ENCODE measurements at regions not wholly inside any gene's neighbourhood (a gene's known extent, or its start where the extent isn't known, plus 50 kb on each side); places are given as distances from the start of the nearest gene placed in this dataset.
"Not testable (repeated sequence)": the region's sequence is repeated elsewhere in the genome, so short reads cannot be mapped to it uniquely, and the experiment has no call there.

DNA sequence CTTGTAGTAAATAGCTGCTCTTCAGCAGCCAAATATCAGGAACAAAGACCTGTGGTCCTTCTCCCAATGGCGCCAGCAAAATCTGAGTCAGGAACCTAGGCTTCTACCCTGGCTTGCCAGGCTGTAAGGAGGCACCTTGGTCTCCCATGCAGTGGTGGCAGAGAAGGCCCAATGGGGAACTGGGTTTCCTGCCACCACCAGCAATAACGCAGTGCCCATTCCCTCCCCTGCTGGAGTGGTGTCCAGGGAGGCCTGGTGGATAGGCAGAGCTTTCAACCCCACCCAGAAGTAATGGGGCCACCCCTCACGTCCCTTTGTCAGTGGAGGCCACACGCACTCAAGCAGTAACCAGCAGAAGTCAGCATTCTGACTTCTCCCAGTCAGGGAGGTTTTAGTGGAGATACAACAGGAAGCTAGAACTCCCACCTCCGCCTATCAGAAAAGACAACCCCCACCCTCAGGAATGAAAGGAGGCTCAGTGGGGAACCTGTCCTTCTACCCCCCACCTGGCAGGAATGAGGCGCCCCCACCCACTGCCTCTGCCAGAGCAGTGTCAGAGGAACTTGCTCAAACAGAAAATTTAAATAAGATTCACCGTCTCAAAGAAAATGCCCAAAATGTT, 132.4 kb downstream of the COPS8 start:
- peak; percentile 22 for DNase-seq (ENCODE audit: low spot score)

DNA sequence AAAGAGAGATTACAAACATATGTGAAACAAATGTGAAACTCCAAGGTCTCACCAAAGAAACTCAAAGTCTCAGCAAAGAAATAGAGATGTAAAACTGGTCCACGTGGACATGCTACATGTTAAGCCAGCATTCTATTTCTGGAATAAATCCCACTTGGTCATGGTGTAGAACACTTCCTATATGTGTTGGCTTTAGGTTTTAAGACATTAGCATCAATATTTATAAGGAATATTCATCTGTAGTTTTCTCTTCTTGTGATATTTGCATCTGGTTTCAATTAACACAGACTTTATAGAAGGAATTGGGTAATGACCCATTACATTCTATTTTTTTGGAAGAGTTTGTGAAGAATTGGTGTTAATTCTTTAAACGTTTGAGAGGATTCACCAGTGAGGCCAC, 133.1 kb downstream of the COPS8 start:
- DNase-seq (ENCODE audit: low spot score), result no peak

DNA sequence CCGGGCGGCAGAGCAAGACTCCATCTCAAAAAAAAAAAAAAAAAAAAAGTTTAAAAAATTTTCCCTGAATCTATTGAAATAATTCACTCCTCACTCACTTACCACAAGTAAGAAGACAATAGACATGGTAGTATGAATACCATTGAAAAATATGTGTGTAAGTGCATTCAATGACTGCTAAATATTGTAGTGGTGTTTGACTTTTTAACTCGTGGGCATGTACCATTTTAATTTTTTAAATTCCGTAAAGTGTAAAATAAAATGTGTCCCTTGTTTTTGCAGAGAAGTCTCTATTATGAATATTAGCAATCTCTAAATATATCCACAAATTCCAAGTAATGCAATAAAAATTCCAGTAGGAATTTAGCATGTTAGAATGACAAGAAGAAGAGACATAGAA, 134.1 kb downstream of the COPS8 start:
- DNase-seq (ENCODE audit: low spot score), result no peak

DNA sequence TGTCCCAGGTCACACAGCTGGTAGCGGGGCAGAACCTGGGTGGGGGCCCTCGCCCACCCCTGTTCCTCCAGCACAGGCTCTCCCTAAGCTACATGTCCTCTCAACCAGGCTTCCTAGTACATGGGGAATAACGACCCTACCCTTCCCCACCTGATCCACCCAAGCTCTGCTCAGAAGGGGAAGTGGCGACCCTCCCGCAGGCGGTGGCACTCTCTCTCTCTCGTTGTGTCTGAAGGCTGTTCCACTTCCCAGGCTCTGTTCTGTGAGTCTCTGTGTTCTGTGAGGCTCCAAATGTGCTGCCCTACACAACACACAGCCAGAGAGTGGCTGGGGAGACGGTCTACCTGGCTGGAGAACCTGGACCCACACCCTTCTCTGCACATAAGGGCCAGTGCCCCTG, 135.8 kb downstream of the COPS8 start:
- no peak for DNase-seq (ENCODE audit: low spot score)

DNA sequence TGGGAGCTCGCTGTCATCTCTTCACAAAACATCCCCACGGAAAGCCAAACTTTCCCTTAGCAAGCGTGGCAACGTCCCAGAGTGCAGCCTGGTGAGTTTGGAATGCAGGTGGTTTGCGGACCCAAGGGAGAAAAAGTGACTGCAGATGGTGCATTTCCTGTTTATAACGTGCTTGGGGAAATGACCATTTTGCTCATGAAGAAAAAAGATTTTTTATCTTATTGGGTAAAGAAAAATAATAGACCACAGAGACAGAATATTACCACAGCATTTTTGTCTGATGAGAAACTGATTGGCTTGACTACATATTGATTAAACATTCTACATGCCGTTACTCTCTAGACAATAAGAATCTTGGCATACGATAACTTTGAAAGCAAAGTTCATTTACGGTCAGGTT, 136.5 kb downstream of the COPS8 start:
- DNase-seq (ENCODE audit: low spot score), result peak; percentile 76

DNA sequence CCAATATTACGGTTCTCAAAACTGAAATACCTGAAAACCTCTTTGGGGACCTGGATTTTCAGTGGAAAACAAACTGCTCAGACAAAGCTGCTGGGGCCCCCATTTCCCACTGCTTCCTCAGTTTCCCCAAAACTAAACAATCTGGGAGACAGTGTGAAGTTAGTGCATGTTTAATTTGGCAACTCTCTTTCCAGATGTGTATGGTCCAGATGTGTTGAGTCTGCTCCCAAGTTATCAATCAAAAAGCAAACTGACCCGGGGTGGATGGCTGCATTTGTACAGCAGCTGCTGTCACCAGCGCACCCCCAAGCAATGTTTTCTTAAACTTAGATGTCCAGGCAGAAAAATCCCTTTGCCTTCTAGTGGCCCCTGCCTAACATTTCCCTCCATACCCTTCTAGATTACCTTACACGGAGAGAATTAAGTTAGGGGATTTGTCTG, 136.9 kb downstream of the COPS8 start:
- no peak for DNase-seq (ENCODE audit: low spot score)

DNA sequence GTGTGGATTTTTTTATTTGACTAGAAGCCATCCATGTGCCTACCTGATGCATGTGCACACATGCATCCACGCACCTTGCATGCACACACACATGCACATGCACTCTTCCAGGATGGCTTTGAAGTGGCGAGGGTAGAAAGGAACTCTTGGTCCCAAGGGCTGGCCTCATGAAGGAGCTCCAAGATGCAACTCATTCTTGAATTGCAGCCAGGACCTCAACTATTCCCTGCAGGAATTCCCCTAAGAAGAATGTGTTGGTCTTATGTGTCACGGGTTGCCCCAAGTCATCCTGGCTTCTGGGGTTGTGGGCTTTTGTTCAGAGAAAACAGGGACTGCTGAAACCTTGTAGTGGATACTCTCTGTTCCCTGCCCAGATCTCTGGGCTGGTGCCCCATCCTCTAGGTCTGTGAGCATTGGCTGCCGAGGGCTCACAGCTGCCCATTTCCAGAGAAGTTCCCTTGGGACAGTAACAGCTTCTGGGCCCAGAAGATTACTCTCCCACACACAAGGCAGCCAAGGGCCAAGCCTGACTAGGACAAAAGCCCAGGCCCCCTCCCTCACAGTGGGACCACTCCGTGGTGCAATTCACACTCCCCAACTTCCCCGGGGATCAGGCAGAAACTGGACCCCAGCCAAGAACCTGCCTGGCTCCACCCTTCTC, 137.6 kb downstream of the COPS8 start:
- DNase-seq (ENCODE audit: low spot score), result peak; percentile 94

DNA sequence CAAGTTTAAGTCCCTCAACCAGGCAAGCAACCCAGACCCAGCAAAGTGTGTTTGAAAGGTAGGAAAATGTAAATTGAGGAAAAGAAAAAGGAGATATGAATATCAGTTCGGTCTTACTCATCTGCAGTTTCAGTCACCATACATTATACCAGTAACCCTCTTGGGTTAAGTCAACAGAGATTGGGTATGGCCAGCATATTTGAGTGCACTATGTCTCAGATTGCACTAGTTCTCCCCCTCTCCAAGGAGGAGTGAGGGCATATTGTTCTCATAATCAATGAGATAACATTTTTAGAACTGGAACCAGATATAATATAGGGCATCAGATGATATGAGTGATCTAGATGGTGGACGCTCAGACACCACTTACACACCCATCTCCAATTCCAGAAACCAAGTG, 141.5 kb downstream of the COPS8 start:
- no peak for DNase-seq (ENCODE audit: low spot score)

DNA sequence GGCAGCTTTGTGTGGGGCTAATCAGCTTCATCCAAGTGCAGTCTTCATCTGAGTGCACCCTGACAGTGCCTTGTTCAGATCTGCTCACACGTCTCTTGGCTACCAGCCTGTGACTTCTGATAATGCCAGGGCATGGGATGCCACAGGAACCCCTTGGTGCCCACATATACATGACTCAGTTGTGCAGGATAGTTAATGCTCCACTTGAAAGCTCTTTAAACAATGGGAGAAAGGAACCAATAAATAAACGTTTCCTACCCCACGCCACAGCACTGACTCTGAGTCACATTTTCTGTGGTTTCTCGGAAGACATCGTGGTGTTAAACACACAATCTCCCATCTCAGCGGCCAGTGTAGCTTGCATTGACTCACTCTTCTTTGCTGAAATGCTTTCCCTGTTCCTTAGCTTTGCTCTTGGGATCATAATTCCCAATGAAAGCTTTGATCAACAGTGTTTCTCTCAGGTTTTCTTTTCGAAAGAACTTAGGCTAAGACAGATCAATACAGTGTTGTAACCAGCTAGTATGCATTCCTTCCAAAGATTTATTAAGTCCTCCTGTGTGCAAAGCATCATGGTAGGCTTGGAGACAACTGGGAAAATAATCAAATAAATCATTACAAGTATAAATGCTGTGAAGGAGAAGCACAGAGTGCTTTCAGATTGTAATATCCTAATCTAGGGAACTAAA, 142.0 kb downstream of the COPS8 start:
- DNase-seq (ENCODE audit: low spot score), result peak; percentile 98

DNA sequence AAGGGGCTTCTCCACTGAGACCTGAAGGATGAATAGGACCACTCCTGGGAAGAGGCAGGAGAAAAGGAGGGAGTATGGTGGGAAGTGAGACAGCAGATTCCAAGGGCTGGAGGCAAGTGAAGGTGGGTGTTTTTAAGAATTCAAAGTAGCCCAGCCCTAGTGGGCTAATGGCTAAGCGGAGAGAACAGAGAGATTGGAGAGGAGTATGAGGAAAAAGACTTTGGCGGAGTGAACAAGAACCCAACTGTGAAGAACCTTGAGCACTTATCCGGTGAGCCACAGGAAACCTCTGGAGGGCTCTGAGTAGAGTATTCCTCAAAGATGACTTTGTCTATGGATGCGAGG, 142.6 kb downstream of the COPS8 start:
- no peak for DNase-seq (ENCODE audit: low spot score)

DNA sequence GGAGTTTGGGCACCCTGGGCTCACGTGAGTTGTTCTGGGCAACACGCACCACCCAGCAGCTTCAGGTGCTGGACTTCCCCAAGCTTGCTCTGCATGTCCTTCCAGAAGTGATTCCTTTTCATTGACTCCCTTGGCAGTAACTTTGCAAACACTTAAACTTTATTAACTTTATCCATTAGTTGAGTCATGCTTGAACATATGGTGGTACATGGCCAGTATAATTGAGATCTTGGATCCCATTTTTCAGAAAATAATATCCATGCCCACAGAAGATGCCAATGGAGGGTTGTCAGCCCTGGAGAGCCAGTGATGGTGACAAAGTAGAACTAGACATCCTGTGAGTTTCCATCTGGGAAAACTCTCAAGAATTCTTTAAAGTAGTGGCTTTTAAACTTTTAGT, 144.2 kb downstream of the COPS8 start:
- no peak for DNase-seq (ENCODE audit: low spot score)

DNA sequence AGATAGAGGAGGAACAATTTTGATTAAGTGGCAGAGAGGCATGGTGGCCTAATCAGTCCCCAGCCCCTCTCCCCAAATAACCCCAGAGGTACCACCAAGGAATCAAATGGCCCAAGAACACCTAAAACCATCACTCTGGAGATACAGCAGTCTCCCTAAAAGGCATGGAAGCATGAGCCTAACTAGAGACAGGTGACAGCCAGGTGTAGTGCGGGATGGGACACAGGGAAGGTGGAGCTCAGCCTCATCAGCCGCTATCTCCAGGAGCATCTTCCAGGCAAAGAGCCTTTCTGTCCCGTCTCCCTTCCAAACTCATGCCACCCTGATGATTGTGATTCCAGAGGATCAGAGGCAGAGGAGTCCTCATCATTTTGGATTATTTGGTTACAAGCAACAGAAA, 144.7 kb downstream of the COPS8 start:
- DNase-seq (ENCODE audit: low spot score), result no peak

DNA sequence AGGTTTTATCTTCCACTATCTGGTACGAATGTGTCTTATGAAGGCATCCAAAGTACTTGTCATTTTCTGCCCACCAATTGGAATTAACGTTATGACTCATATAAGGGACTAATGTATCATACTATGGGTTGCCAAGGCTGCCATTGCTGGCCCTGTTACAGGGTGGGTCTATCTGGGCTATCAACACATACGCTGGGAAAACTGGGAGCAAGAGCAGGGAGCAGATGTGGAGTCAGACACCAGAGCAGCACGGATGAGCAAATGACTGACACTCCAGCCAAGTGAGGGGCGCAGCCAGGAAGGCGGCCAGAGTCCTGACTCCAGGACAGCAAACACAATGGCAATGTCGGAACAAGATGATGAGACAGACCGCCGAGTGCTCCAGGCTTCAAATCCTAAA, 145.9 kb downstream of the COPS8 start:
- no peak for DNase-seq (ENCODE audit: low spot score)

DNA sequence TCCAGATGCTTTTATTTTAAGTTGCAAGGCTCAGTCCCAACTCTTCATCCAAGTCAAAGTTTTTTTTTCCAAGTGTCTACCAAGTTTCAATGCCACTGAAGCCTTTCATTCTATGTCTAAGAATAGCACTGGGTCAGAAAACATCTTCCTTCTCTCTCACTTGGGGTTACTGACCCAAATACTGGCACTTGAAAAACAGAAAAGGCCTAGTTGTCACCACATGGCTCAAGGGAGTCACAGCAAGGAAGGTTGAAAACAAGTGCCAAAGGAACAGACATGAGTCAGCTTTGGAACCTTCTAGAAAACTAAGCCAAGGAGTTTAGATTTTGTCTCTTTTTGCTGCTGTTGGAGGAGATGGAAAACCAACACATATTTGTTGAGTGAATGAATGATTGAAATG, 146.5 kb downstream of the COPS8 start:
- no peak for DNase-seq (ENCODE audit: low spot score)

DNA sequence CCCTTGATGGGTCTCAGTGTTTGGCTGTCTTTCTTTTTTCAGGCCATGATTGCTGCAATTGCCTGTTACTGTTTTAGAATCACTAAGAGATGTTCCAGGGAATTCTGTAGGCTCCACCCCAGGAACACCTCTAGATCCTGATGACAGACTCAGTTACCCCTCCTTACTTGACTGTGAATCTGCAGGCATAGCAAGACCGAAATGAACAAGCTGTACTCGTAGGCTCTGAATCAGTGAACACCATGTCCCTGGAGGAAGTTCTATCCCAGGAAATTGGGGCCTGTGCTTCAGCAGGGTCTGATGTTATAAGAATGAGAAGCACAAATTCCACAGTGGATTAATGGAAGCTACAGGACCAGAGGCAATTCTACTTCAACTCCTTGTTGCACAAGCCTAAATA, 148.6 kb downstream of the COPS8 start:
- DNase-seq (ENCODE audit: low spot score), result no peak

DNA sequence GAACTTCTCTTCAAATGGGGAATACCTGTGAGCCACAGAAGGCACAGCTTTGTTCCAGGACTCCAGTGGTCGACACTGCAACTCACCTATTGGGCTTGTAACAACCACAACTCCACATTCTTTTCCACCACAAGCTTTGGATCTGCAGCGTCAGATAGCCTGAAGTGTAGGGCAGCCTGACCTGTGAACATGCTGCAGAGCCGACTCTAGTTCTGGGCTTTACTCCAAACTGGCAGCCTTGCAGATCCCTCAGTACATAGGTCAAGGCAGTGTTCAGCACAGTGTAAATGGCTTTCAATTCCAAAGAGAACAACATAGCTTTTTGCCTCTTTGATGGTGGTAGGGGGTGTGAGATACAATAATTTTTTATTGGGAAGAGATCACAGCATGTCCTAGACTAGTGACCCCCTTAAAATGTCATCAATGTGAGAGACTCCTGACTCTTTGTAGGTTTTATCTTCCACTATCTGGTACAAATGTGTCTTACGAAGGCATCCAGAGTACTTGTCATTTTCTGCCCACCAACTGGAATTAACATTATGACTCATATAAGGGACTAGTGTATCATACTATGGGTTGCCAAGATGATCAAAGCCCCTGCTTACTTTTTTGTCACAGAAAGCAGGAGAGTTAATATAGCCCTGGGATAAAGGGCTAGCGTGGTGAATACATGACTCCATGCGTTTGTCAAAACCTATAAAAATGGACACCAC, 149.8 kb downstream of the COPS8 start:
- DNase-seq (ENCODE audit: low spot score), result peak; percentile 48

DNA sequence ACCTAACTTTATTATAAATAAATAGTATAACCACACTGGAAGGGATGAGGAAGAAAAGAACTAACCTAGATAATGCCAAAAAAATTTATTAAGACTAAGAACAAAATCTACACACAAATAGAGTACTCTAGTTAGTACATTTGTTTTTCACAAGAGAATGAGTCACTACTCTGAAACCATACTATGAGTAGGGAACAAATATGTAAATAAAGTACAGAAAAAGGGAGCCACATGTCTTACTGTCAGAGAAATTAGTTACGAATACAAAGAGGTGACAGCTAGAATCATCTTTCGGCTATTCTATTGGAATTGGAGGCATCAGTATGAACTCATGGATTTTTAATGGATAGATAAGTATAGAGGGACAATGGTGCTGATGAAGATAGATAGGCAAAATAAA, 150.5 kb downstream of the COPS8 start:
- no peak for DNase-seq (ENCODE audit: low spot score)

DNA sequence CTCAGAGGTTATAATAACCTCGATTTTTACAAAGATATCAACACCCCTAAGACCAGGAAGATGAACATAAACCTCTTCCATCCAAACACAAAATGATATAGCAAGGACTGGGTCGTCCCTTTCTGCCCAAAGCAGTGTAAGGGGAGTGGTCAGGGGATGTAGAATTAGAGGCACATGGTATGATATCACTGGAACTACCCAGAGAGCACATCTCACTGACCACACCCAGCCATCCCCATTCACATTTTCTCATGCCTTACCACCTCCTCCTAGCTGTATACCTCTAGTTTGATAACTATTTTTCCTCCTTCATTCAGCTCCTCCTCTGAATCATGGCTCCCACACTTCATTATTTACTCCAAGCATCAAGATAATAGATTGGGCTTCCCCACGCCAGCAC, 152.6 kb downstream of the COPS8 start:
- no peak for DNase-seq (ENCODE audit: low spot score)

DNA sequence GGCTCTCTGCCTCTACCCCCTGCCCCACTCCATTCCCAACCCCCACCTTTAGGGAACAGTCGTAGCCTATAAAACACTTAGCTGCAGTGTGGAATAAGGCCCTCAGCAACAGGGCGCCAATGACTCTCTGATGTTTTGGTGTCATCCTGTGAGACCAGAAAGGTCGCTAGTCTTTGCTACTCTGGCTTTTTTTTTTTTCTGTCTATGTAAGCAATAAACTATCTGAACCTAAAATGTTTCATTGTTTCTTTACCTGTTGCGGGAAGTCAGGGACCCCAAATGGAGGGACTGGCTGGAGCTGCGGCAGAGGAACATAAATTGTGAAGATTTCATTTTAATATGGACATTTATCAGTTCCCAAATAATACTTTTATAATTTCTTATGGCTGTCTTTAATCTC, 154.6 kb downstream of the COPS8 start:
- DNase-seq (ENCODE audit: low spot score), result no peak

DNA sequence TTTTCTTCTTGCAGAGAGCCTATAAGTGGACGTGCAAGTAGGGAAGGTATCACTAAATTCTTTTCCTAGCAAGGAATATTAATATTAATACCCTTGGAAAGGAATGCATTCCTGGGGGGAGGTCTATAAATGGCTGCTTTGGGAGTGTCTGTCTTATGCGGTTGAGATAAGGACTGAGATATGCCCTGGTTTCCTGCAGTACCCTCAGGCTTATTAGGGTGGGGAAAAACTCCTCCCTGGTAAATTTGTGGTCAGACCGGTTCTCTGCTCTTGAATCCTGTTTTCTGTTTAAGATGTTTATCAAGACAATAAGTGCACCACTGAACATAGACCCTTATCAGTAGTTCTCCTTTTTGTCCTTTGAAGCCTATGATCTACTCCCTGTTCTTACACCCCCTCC, 155.2 kb downstream of the COPS8 start:
- DNase-seq (ENCODE audit: low spot score), result not testable (repeated sequence)

DNA sequence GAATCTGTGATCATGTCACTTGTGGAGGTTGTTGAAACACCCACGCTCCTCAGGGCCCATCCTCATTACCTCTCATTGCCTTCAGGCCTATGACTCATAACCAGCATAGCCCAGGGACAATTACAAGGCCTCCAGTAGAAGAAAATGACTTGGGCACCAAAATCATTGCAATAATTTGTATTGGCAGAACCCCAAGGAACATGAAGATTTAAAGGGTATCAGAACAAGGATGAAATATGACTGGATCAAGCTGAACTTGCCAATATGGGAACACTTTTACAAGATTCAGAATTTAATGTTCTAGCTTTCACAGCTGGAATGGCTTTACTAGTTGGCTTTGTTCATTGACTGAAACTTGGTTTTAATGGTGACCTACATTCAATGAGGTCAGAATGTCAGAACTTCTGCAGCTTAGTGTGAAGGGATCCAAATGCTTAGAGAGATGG, 156.4 kb downstream of the COPS8 start:
- no peak for DNase-seq (ENCODE audit: low spot score)

DNA sequence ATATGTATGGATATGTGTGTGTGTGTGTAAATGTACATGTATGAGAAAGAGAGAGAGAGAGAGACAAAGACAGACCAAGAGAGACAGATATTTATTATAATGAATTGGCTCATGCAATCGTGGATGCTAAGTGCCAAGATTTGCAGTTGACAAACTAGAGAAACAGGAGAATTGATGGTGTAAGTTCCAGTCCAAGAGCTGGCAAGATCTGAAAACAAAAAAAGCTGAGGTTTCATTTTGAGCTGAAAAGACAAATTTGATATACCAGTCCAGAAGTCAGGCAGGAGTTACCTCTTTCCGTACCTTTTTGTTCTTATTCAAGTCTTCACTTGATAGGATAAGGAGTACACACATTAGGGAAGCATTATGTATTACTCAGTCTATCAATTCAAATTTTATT, 157.8 kb downstream of the COPS8 start:
- no peak for DNase-seq (ENCODE audit: low spot score)

DNA sequence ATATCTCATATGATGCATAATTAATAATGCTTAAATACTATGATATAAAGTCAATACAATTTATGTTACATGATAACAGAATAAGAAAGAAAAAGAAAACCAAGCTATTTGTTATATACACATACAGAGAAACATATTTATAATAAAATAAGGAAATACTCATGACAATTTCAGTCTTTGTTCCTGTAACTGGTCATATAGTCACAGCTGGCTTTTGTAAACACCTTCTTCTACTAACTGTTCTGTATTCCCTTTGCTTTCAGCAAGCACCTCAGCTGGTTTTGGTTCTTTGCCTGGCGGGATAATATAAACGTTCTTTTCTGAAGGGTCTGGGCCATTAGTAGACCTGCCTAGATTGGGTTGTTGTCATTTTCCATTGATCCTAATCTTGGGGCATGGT, 158.5 kb downstream of the COPS8 start:
- DNase-seq (ENCODE audit: low spot score), result no peak

All from kidney tubule cell (primary cell).